COLO829 (cell line): ENCODE measurements at regions not wholly inside any gene's neighbourhood (a gene's known extent, or its start where the extent isn't known, plus 50 kb on each side); places are given as distances from the start of the nearest gene placed in this dataset.
A peak's percentile ranks its signal among the peaks of the same experiment; 100 is the strongest.

ENCODE experiments used
- DNase-seq: peaks from one replicate; pipeline ENCODE4 v3.0.0; 2012; ENCODE audit warnings: low spot score

- DNase-seq = no peak
Observed at GRCh38 chr2:88281302-88282217, 111.4 kb downstream of the THNSL2 start.

- no peak for DNase-seq
Observed at GRCh38 chr2:88269836-88270235, 99.7 kb downstream of the THNSL2 start.

- DNase-seq = peak; percentile 92
Observed at GRCh38 chr2:88265352-88266303, 95.5 kb downstream of the THNSL2 start.

- no peak for DNase-seq
Observed at GRCh38 chr2:88263861-88264260, 93.7 kb downstream of the THNSL2 start.

GRCh38 chr2:88261725-88262124, 91.6 kb downstream of the THNSL2 start:
- no peak for DNase-seq

- peak; percentile 40 for DNase-seq
Observed at GRCh38 chr2:88258208-88258607, 88.1 kb downstream of the THNSL2 start.

GRCh38 chr2:88254437-88255091, 84.4 kb downstream of the THNSL2 start:
- DNase-seq = no peak

- no peak for DNase-seq
Observed at GRCh38 chr2:88253997-88254396, 83.9 kb downstream of the THNSL2 start.

- no peak for DNase-seq
Observed at GRCh38 chr2:88253375-88253774, 83.2 kb downstream of the THNSL2 start.

GRCh38 chr2:88252646-88253045, 82.5 kb downstream of the THNSL2 start:
- DNase-seq = no peak

GRCh38 chr2:88252111-88252510, 82.0 kb downstream of the THNSL2 start:
- DNase-seq = no peak

- no peak for DNase-seq
Observed at GRCh38 chr2:88250404-88250803, 80.3 kb downstream of the THNSL2 start.

- DNase-seq = no peak
Observed at GRCh38 chr2:88248280-88248828, 78.2 kb downstream of the THNSL2 start.

- DNase-seq = no peak
Observed at GRCh38 chr2:88247531-88247930, 77.4 kb downstream of the THNSL2 start.

- DNase-seq = no peak
Observed at GRCh38 chr2:88245109-88245508, 75.0 kb downstream of the THNSL2 start.

- no peak for DNase-seq
Observed at GRCh38 chr2:88239781-88240180, 69.6 kb downstream of the THNSL2 start.

GRCh38 chr2:88236666-88237065, 66.5 kb downstream of the THNSL2 start:
- DNase-seq = no peak
